DMS79 (cell line): ENCODE measurements at regions not wholly inside any gene's neighbourhood (a gene's known extent, or its start where the extent isn't known, plus 50 kb on each side); places are given as distances from the start of the nearest gene placed in this dataset.
"Not testable (repeated sequence)": the region's sequence is repeated elsewhere in the genome, so short reads cannot be mapped to it uniquely, and the experiment has no call there.

Source experiments
- DNase-seq: peaks from one replicate; lab custom pipeline; 2025; lab: John Stamatoyannopoulos, UW

DNA sequence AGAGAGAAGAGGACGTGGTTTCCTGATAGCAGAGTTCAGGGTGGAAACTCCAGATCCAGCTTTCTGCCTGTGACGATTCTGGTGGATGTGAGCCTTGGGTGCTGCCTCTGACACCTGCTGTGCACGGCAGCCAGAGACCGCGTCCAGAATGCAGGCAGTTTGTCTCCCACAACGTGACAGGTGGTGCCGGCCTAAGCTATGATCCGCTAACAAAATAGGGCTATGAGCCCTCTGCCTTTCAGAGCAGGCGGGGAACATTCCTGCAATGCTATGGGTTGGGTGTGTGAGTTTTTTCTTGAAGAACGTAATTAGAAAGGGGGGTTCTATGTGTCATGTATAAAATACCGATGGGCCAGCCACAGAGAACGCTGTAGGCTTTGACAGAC, 297.3 kb upstream of the PRKCQ start:
- DNase-seq = no peak

DNA sequence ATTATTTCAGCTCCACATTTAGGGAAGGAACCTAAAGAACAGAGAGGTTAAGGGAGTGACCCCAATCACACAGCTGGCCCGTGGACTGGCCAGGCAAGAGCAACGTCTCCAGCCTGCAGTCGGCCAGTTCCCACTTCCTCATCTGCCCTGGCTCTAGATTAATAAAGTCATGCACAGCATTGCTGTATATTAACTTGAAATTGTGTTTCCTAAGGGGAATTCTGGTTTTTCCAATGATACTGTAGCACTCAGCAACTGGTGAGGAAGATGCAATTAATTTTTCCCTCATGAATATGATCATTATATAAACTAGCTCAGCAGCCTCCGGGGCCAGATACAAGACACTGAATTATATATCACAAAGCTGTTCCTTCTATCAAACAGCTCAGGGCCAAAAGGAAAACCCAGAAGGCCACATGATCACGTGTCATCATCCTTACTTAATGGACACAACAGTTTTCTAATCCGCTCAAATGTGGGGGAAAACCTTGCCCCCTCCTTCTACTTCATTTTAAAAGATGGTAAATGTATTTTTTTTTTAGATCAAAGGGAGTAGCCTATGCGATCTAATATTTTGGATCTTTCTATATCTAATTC, 295.3 kb upstream of the PRKCQ start:
- DNase-seq = no peak

DNA sequence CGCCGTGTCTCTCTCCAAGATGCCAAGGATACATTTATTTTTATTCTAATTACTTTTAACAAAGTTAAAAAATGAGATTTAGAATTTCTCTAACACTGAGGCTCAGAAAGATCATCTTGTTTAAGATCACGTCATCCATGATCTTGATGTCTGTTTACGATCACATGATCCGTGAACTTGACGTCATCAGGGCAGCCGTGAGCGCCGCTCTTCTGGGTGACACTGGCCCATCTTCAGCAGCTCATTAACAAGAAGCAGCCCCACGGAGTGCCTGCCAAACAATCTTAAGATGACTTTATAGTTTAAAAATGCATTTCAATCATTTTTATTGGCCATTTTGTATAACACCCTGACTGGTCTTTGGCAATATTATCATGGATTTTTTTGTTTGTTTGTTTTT, 291.1 kb upstream of the PRKCQ start:
- DNase-seq = no peak

DNA sequence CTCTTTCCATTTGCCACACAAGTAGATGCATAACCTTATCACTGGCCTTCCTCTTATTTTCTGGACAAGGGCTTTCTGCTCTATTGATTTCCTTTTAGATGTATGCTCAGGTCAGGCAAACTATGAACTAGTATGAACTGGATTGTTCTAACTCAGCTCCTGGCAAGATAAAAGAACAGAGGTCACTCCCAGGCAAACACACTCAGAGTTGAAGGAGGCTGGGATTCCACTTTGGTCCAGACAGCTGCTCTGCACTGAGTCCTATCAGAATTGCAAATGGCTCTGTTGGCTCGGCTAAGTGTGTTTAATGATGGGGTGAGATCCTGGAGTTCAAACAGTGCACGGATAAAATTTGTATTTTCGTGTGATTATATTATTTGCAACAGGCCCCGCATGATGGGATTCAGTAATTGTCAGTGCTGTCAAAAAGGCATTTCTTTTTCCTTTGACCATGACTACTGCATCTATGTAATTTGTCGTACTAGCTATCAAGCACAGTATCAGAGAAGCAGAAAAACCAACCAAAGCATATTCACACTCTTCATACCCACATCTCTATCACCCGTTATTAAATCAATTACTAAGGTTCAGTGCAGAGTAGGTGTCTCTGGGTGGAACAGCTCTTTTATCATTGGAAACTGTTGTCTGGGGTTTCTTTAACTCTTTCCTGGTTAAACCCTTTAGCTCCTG, 288.1 kb upstream of the PRKCQ start:
- no peak for DNase-seq

DNA sequence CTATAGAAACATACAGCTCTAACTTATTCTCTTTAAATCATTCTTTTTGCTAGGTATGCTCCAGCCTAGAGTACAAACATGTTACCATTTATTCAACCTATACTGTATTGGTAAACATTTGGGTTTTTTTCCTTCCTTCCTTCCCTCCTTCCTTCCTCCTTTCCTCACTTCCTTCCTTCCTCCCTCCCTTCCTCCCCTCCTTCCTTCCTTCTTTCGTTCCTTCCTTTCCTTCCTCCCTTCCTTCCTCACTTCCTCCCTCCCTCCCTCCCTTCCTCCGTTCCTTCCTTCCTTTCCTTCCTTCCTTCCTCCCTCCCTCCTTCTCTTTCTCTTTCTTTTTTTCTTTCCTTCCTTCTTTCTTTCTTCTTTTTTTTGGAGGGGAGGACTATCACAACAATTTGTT, 286.7 kb upstream of the PRKCQ start:
- DNase-seq = no peak

DNA sequence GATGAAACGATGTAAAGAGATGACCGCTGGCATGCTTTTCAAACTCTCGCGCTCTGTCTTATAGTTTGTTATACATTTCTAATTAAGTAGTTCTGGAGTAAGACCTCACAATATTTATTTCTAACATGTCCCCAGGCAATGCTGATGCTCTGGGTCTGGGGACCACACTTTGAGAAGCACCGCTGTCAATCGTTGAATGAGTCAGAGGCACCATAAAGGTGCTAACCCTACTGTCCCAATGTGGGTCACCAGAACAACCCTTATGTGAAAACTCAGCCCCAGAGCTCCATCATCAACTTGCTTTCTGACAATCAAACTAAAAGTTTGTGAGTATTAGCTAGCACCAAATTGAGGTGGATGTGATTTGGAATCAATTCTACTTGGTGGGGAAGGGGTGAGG, 284.1 kb upstream of the PRKCQ start:
- DNase-seq = no peak

DNA sequence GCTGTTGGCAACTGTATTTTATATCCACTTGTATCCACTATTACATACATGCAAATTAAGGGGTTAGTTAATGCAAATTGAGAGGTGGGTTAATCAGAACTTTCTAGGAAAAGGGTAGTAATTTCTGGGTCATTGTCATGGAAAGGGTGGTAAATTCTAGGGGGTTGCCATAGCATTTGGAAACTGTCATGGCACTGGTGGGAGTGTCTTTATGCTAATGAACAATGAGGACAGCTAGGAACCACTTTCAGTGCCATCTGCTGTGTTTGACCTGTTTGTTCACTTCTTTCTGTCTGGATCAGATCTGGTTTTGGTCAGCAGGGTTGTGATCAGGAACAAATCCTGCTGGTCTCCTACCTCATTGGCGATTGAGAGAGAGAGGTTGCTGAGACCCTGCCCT, 283.3 kb upstream of the PRKCQ start:
- DNase-seq = no peak

DNA sequence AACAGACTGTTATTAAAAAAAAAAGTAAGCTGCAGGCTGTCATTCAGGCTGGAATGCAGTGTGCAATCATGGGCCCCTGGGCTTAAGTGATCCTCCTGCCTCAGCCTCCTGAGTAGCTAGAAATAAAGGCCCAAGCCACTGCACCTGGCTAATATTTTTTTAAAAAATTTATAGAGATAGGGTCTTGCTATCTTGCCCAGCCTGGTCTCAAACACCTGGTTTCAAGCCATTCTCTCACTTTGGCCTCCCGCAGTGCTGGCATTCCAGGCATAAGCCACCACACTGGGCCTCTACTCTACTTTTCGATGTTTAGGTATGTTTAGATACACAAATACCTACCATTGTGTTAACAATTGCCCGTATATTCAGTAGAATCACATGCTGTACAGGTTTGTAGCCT, 270.4 kb upstream of the PRKCQ start:
- DNase-seq = no peak

DNA sequence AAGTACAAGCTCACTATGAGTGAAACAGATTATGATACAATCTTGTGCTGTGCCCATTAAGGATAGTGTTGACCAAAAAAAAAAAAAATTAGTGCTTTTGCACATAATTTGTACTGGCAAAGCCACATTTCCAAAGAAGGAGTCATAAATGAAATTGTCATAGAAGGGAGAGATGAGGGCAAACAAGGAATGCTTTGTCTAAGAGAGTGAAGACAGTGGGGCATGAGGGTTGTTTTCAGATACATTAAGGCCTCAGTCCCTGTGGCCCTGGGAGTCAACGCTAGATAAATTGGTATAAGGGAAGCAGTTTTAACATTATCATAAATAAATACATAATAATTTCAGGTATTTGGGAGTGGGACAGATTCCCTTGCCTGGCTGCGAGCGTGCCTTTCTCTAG, 267.5 kb upstream of the PRKCQ start:
- no peak for DNase-seq

DNA sequence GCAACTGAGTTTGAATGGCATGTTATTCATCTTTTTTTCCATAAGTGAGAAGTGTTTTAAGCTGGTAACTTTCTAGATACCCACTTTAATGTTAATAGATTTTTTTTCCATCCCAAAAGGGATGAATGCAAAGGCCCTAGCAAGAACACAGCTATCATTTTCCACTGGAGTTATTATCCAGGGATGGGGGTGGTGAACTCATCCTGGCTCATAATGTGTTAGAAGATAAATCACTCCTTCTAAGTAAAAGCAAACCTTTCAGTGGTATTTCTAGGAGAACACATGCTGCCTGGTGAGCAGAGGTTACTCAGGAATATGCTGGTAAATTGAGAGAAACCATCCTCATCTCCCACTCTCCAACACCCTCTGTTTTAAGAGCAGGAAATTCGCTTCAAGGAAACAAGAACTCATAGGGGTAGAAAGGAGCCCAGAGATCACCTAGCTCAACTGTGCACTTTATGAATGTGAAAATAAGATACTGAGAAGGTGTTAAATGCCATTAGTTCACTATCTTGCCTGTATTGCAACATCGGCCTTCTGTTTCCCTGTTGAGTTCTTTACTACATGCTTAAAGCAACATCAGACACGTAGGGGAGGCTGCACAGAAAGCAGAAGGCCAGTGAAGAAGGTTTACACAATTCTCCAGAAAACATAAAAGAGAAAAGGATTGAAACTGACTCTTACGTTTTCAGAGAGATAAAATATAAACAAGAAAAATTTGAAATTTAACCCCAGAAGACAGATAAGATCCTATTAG, 264.0 kb upstream of the PRKCQ start:
- no peak for DNase-seq

DNA sequence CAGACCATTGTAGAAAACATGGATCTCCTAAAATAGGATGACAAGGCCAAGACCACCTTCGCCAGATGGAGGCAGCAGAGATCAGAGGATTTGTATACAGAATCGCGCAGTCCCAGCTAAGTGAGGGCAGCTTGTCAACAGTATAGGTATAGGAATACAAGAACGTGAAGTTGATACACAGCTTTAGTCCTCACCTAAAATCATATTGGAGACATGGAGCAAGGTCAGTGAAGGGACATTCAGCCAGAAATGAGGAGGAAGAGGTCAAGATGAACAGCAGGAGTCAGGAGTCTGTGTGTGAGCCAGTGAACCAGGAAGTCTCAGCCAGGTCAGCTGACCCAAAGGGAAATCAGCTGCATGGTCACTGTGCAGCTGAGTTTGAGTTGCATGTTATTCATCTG, 263.4 kb upstream of the PRKCQ start:
- no peak for DNase-seq

DNA sequence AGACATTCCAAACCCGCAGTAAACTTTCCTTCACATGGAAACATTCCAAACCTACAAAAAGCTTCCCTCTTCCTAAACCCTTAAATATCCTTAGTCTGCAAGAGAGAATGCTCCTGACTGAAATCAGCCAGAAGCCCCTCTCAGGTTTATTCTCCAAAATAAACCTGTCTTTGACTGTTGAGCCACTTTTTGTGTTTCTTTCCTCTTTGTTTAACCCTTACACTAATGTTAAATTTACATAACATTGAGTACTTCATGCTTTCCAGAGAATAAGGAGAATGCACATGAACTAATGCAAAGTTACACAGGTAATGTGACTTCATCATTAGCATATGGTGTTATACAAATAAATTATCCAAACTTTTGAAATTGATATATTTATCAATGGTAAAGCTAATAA, 262.6 kb upstream of the PRKCQ start:
- DNase-seq = no peak

DNA sequence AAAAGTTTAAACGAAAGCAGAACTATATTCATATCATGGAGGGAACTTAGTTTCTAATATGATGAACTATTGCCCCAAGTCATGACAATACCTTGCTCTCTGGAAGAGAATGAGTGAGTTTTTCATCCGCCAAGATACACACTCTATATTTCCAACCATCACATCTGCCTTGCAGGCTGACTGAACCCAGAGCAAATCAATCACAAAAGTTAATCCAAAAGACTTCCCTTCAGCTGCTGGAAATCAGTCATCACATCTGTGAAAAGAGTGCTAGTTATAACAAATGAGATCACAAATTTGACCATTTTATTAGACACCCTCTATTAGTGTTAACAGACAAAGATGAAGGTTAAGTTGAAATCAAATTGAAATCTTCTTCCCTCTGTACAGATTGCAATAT, 261.7 kb upstream of the PRKCQ start:
- DNase-seq = no peak

DNA sequence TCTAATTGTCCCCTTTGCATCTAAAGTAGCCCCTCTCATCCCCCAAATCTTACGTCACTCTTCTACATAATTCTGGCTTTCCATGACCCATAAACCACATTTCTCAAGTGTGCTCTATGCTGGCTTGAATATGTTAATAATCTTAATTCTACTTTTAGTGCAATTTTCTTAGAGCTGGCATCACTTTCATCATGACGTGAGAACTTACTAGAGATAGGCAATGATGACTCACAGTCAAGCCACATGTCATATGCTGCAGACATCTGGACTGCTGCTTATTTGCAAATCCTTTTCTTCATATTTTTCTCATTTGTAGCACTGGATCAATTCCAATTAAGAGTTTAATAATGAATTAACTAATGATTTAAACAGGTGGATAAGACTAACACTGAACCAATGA, 260.7 kb upstream of the PRKCQ start:
- no peak for DNase-seq

DNA sequence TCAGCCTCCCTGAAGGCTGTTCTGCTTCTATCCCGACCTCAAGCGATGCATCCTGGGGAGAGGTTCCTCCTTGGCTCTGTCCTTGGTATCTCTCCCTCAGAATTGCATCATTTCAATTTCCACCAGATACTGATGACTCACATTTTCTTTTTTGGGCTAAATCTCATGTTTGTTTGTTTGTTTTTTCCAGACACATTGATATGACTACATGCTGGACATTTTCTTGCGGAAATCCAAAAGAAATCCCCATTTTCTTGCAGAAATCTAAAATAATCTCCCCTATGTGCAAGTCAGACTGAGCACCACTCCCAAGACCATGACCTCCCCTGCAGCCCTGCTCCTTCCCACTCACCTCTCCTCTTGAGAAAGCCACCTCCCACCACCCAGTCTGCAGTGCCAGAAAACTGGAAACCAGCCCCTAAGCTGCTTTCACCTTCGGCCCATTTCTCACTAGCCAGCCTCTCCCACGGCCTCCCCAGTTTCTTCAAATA, 260.2 kb upstream of the PRKCQ start:
- no peak for DNase-seq

DNA sequence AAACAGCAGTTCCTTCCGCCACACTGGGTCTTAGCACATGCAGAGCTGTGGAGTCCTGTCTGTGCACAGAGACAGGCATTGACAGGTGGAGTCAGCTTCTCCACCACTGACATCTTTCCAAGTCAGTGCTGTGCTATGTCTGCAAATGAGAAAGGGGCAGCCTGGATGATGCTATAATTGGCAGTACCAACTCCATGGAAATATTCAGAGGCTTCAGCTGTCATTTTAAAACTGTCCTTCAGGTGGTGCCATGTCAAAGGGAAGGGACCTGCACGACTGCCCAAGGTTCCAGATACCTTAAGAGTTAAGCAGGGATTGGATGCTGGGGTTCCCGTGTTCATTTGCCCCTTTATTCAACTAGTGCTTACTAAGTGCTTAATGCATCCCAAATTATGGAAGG, 258.0 kb upstream of the PRKCQ start:
- no peak for DNase-seq

DNA sequence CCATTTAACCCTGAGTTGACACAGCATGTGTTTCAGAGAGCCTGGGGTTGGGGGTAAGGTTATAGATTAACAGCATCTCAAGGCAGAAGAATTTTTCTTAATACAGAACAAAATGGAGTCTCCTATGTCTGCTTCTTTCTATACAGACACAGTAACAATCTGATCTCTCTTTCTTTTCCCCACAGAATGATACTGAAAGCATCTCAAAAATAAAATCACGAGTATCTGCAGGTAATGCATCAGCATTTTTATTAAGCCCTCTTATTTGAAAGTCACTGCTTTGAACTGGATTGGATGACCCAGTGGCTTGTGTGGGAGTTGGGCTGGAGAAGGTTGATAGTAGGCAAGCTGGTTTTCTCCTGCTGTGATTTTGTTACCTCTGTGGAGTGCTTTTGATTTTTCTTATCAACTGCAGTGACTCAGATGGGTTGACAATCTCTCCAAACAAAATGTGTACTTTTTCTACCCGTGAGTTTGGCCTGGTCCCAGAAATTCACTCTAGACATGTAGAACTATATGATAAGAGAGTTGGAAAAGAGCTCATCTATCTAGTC, 253.5 kb upstream of the PRKCQ start:
- no peak for DNase-seq

DNA sequence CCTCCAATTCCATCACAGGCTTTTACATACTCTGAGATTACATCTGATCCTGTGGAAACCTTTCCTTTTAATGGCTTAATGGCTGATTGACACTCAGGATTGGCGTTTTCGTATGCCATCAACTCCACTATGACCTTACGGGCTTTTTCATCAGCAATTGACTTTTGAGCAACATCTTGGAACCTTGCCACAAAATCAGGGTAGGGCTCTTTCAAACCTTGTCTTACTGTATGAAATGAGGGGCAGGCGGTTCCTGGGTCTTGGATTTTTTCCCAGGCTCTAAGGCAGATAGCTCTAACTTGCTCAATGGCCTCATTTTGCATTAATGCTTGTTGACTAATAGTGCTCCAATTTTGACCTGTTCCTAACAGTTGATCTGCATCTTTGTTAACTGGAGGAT, 250.9 kb upstream of the PRKCQ start:
- not testable (repeated sequence) for DNase-seq

DNA sequence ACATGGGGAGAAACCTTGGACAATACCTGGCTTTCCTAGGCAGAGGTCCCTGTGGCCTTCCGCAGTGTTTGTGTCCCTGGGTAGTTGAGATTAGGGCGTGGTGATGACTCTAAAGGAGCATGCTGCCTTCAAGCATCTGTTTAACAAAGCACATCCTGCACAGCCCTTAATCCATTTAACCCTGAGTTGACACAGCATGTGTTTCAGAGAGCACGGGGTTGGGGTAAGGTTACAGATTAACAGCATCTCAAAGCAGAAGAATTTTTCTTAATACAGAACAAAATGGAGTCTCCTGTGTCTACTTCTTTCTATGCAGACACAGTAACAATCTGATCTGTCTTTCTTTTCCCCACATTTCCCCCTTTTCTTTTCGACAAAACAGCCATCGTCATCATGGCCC, 244.7 kb upstream of the PRKCQ start:
- DNase-seq = not testable (repeated sequence)

DNA sequence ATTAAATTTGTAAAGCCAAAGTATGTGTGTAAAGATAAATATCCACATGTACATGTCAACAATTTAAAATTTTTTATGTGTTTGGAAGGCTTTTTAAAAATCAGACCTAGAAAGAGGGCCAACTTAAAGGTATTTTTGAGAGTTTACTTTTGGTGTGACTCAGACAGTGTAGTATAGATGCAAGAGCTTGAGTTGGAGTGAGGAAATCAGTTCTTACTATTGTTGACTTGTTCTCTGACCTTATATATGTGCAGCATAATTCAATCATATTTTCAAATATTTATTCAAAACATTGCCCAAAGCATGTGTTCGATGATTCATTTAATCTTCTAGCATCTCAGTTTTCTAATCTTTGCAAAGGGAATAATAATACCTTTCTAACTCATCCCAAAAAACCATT, 243.7 kb upstream of the PRKCQ start:
- DNase-seq = no peak

DNA sequence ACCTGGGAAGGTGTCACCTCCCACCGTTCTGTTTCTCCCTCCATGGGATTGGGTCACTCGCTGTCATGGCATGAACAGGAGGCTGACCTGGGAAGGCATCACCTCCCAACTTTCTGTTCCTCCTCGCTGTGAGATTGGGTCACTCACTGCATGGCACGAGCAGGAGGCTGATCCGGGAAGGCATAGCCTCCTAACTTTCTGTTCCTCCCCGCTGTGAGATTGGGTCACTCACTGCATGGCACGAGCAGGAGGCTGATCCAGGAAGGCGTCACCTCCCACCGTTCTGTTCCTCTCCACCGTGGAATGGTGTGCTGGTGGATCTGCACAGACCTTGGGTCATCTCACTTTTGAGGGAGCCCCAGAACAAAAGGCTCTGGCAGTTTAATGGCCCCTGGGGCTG, 239.2 kb upstream of the PRKCQ start:
- no peak for DNase-seq

DNA sequence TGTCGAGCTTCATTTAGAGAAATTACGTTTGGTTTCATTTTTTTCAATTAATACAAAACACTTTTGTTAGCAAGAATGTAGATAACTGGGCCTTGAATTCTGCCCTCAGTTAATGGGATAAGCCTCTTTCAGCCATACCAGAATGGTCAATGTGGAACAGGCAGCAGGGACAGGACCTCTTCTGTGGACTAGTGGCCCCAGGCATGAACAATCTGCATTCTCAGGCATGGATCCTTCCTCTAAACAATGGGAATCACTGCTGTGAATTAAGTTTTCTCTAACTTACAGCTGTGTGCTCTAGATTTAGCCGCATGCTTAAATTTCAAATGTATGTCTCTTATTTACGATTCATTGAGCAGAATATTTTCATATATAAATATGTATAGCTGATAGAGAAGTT, 237.7 kb upstream of the PRKCQ start:
- DNase-seq = no peak

DNA sequence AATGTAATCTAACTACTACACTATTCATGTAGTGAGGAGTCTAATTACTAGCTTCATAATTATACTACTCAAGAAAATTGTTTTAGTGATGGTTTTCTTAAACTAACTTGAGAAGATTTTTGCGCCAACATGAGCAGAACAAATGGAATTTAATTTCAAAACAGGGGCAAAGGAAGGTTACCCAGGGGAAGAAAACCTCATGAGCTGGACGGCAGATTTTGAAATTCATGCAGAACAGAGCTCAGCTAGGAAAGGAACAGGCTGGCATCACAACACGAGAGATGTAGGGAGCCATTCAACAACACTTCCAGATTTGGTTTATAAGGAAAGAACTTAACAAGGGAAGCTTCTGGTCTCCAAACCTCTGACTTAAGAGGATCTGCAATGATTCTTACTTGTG, 235.3 kb upstream of the PRKCQ start:
- DNase-seq = no peak
